ENCODE measurements at regions not wholly inside any gene's neighbourhood (a gene's known extent, or its start where the extent isn't known, plus 50 kb on each side); places are given as distances from the start of the nearest gene placed in this dataset.

GRCh38 chr4:38581426-38582106, 82.4 kb upstream of the KLF3 start:
- WGBS (ENCODE audit: insufficient coverage, low coverage, missing lambda C conversion rate), result 28% methylated on average over 6 of the region's 6 CpGs
- in situ Hi-C loops (cut with MboI), result no loop called here

GRCh38 chr4:38582445-38582844, 81.6 kb upstream of the KLF3 start:
- TF ChIP-seq CCNT2 (IDR thresholded peaks at IDR 0.05; ENCODE audit: borderline replicate concordance, extremely low read depth, insufficient read length, low read depth, low read length), result no peak
- H3K4me2 ChIP-seq (ENCODE audit: insufficient read depth, low read length), result no peak overlapping the region
- no TSS peak for BruUV-seq (replicated peaks)
- ATAC-seq (no peak), FAIRE-seq (no peak), DNase-seq (ENCODE audit: extremely low read depth in 1 of 4, low spot score in 3 of 4) (no peak)
- H3K27ac ChIP-seq (ENCODE audit: extremely low read depth, low read depth, low read length), result no peak overlapping the region
- no peak overlapping the region for H2AFZ ChIP-seq (ENCODE audit: low read depth, low read length)
- H4K20me1 ChIP-seq (replicated peaks; ENCODE audit: control insufficient read depth, insufficient read depth, low read length), result no peaks in the 10 kb centered on the region
- H3K4me3 ChIP-seq, result no peak overlapping the region
- 0% methylated on average over 1 of the region's 1 CpG for WGBS (ENCODE audit: insufficient coverage, low coverage, missing lambda C conversion rate)
- POLR2A ChIA-PET, result interaction anchor here (0.7 kb wide), 1 partner anchor 27 kb away, joined by 3 read pairs; no protein-coding TSS in a partner anchor
- in situ Hi-C loops (cut with MboI) (no loop called here), intact Hi-C loops (cut with micrococcal nuclease) (loop anchor here (10.0 kb wide), 1 partner anchor 408 kb away; no protein-coding TSS in a partner anchor)
- H3K9me3 ChIP-seq (replicated peaks; ENCODE audit: control insufficient read depth, insufficient read depth, low read depth, low read length), result no peaks in the 10 kb centered on the region
- CTCF ChIA-PET (ENCODE audit: low intra/inter-chr PET ratio), result no interaction called here
- H3K36me3 ChIP-seq (ENCODE audit: control insufficient read depth, insufficient read depth, low read length), result no peaks in the 10 kb centered on the region
- no peak overlapping the region for H3K9ac ChIP-seq (ENCODE audit: insufficient read depth in 1 of 2, low read depth in 2 of 2, low read length in 2 of 2)
- H3K9me1 ChIP-seq (ENCODE audit: control insufficient read depth, insufficient read depth, low read length), result no peaks in the 10 kb centered on the region
- no peaks in the 10 kb centered on the region for H3K27me3 ChIP-seq (ENCODE audit: control insufficient read depth in 2 of 2, insufficient read depth in 2 of 2, low read length in 2 of 2)
- no peaks in the 10 kb centered on the region for H3K4me1 ChIP-seq (replicated peaks in 1 of 2; ENCODE audit: control insufficient read depth in 2 of 2, insufficient read depth in 2 of 2, low read length in 2 of 2)
- H3K79me2 ChIP-seq (ENCODE audit: control insufficient read depth, insufficient read depth, low read length), result no peaks in the 10 kb centered on the region

More at GRCh38 chr4:38581426-38582106, 82.4 kb upstream of the KLF3 start:
- Histone ChIP-seq H3K36me3 (ENCODE audit: control insufficient read depth, insufficient read depth, low read length) (no peaks in the 10 kb centered on the region), H3K9me3 (replicated peaks; ENCODE audit: control insufficient read depth, insufficient read depth, low read depth, low read length) (no peaks in the 10 kb centered on the region), H4K20me1 (replicated peaks; ENCODE audit: control insufficient read depth, insufficient read depth, low read length) (no peaks in the 10 kb centered on the region), H3K27me3 (ENCODE audit: control insufficient read depth in 2 of 2, insufficient read depth in 2 of 2, low read length in 2 of 2) (no peaks in the 10 kb centered on the region), H3K9ac (ENCODE audit: insufficient read depth in 1 of 2, low read depth in 2 of 2, low read length in 2 of 2) (no peak overlapping the region), H3K4me3 (no peak overlapping the region), H3K79me2 (ENCODE audit: control insufficient read depth, insufficient read depth, low read length) (no peaks in the 10 kb centered on the region), H3K27ac (ENCODE audit: extremely low read depth, low read depth, low read length) (no peak overlapping the region), H3K4me2 (ENCODE audit: insufficient read depth, low read length) (no peak overlapping the region), H3K4me1 (replicated peaks in 1 of 2; ENCODE audit: control insufficient read depth in 2 of 2, insufficient read depth in 2 of 2, low read length in 2 of 2) (no peaks in the 10 kb centered on the region; a peak in 1 of 5 replicates), H3K9me1 (ENCODE audit: control insufficient read depth, insufficient read depth, low read length) (no peaks in the 10 kb centered on the region), H2AFZ (ENCODE audit: low read depth, low read length) (no peak overlapping the region)
- intact Hi-C loops (cut with micrococcal nuclease), result loop anchor here (10.0 kb wide), 1 partner anchor 407 kb away; no protein-coding TSS in a partner anchor
- ChIA-PET POLR2A (no interaction called here), CTCF (ENCODE audit: low intra/inter-chr PET ratio) (no interaction called here)
- BruUV-seq (replicated peaks), result no TSS peak
- no peak for TF ChIP-seq TAL1 (IDR thresholded peaks at IDR 0.05)
- peak; percentile 51; the same call in 1 of the 2 replicates for TF ChIP-seq RFX1 (IDR thresholded peaks at IDR 0.05)
- TF ChIP-seq HDAC2 (IDR thresholded peaks at IDR 0.05), result no peak
- TF ChIP-seq, protein P1, sequence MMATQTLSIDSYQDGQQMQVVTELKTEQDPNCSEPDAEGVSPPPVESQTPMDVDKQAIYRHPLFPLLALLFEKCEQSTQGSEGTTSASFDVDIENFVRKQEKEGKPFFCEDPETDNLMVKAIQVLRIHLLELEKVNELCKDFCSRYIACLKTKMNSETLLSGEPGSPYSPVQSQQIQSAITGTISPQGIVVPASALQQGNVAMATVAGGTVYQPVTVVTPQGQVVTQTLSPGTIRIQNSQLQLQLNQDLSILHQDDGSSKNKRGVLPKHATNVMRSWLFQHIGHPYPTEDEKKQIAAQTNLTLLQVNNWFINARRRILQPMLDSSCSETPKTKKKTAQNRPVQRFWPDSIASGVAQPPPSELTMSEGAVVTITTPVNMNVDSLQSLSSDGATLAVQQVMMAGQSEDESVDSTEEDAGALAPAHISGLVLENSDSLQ (IDR thresholded peaks at IDR 0.05), result peak; percentile 44
- TF ChIP-seq KLF13 (tag; IDR thresholded peaks at IDR 0.05; ENCODE audit: borderline replicate concordance, low read depth), result no peak
- no peak for DNase-seq (ENCODE audit: extremely low read depth in 1 of 4, low spot score in 3 of 4)
- no peak for ATAC-seq
- no peak for FAIRE-seq

Data from K562 (cell line).